GM10248 (cell line): ENCODE measurements at regions not wholly inside any gene's neighbourhood (a gene's known extent, or its start where the extent isn't known, plus 50 kb on each side); places are given as distances from the start of the nearest gene placed in this dataset.

Experiments used
- CTCF ChIA-PET: fragments of 300-600 bp; sonication (Branson Sonifier 250); formaldehyde crosslinking; extraction: SDS; loops from one replicate; lab custom pipeline; 2021; ENCODE audit warnings: antibody characterized with exemption; lab: Yijun Ruan, JAX
- POLR2A ChIA-PET: fragments of 350-650 bp; sonication (Branson Sonifier 250); formaldehyde crosslinking; extraction: SDS; loops from one replicate; lab custom pipeline; 2020; ENCODE audit warnings: antibody characterized with exemption; lab: Yijun Ruan, JAX
- DNase-seq: peaks from one replicate; pipeline ENCODE4 v3.0.0; 2012; ENCODE audit errors: extremely low spot score
- CTCF ChIP-seq: IDR thresholded peaks from 2 replicates; pipeline ENCODE4 v1.5.1; 2012; ENCODE audit warnings: mild to moderate bottlenecking, low read depth; ENCODE audit errors: extremely low read depth, missing control alignments, control extremely low read depth

- no peak for TF ChIP-seq CTCF
- ChIA-PET POLR2A (no interaction called here), CTCF (no interaction called here)
- DNase-seq = no peak
These were observed 219.6 kb downstream of the ANAPC1 start for GRCh38 chr2:111664275-111664850.

GRCh38 chr2:111665011-111665410 is 219.0 kb downstream of the ANAPC1 start:
- ChIA-PET CTCF (no interaction called here), POLR2A (no interaction called here)
- no peak for DNase-seq
- no peak for TF ChIP-seq CTCF

DNA sequence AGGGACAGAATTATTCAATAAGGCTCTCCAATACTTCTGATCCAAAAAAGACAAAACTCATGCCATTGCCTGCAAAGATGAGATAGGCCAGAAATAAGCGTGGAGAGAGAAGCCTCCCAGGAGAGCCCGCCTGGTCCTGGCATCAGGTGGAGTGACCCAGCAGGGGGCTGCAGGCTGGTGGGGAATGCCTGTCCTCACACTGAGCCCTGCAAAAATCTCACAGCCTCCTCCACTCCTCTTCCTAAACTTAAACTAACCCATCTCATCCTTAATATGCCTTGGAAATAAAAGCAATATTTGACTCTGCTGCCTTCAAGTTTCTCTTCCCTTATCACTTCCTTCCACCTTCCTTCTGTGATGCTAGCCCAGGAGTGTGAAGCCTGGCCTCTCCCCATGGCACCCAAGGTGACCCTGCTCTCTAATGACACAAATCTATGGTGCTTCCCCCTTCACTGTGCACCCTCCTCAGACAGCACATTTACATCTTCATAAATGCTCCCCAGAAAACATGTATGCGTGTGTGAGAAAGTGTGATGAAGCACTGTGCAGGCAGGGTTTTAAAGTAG is 218.4 kb downstream of the ANAPC1 start:
- ChIA-PET CTCF (no interaction called here), POLR2A (no interaction called here)
- TF ChIP-seq CTCF = no peak
- no peak for DNase-seq

- DNase-seq = no peak
- POLR2A ChIA-PET = no interaction called here
- CTCF ChIA-PET = no interaction called here
- no peak for TF ChIP-seq CTCF
These were observed 217.8 kb downstream of the ANAPC1 start for GRCh38 chr2:111666160-111666559.

- POLR2A ChIA-PET = no interaction called here
- CTCF ChIA-PET = interaction anchor here (0.9 to 1.6 kb wide), 2 partner anchors 11 to 15 kb away, joined by 3 to 4 read pairs; no protein-coding TSS in a partner anchor
- TF ChIP-seq CTCF = no peak
- DNase-seq = no peak
These were observed 217.0 kb downstream of the ANAPC1 start for GRCh38 chr2:111667001-111667400.

GRCh38 chr2:111667542-111668273 is 216.3 kb downstream of the ANAPC1 start:
- POLR2A ChIA-PET = no interaction called here
- TF ChIP-seq CTCF = no peak
- no peak for DNase-seq
- CTCF ChIA-PET = interaction anchor here (0.9 to 1.6 kb wide), 3 partner anchors 10 to 40 kb away, joined by 3 to 4 read pairs (median 3); no protein-coding TSS in a partner anchor
